ENCODE measurements at regions not wholly inside any gene's neighbourhood (a gene's known extent, or its start where the extent isn't known, plus 50 kb on each side); places are given as distances from the start of the nearest gene placed in this dataset.

DNA sequence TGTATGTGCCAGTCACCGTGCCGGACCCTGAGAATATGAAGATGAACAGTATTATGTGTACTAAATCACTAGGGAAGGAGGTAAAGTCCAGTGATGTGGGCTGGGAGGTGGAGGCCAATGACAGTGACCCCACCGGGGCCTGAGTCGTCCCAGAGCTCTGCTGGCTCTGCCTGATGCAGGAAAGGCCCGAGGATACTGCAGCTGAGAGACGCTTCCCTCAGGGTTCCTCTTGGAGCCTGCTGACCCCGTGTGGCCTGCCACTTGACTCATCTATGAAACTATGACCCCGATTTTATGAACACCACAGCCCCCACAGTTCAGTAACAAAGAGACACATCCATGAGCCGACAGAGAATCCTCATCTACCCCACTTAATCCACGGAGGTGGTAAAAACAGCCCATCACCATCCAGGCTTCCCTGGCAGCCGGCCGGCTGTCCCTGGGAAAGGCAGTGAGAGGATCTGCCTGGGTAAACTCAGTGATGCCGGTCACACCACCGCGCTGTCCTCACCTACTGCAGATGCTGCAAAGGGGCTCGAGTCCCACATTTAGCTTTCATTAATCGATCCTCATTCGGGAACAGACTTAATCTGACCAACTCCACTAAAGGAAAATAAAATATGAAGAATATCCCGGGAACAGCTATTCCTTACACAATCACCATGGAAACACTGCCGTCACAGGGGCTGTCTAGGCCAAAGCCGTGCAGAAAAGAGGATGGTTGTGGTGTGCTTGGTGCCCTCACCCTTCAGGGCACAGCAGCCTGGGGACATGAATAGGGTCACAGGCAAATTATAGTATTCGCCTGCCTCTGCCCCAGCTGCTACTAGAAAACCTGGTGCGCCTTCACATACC lies 82.9 kb downstream of the ARRDC4 start:
- Histone ChIP-seq H3K9me3 (no peaks in the 10 kb centered on the region), H3K4me3 (no peak overlapping the region), H3K27me3 (no peaks in the 10 kb centered on the region), H3K27ac (no peak overlapping the region), H3K36me3 (no peaks in the 10 kb centered on the region), H3K4me1 (no peaks in the 10 kb centered on the region)
- TF ChIP-seq CTCF (IDR thresholded peaks at IDR 0.05), result no peak
- no peak for DNase-seq
- intact Hi-C loops (cut with DNase I; ENCODE audit: low total_unique reads), result no loop called here

- no peak for DNase-seq
- Histone ChIP-seq H3K27me3 (no peaks in the 10 kb centered on the region), H3K9me3 (peaks cover 0 to 5% (median 4%) of the 10 kb centered on the region in 3 donors), H3K36me3 (no peaks in the 10 kb centered on the region), H3K4me1 (peaks cover 0 to 9% (median 4%) of the 10 kb centered on the region in 4 donors), H3K27ac (peak overlapping the region in 1 of 2 donors; percentile 42), H3K4me3 (no peak overlapping the region)
- no peak for TF ChIP-seq CTCF (IDR thresholded peaks at IDR 0.05)
- intact Hi-C loops (cut with DNase I; ENCODE audit: low total_unique reads), result no loop called here
Observed at GRCh38 chr15:98051734-98052133, 91.2 kb downstream of the ARRDC4 start.

GRCh38 chr15:98057453-98057852 lies 97.0 kb downstream of the ARRDC4 start:
- intact Hi-C loops (cut with DNase I; ENCODE audit: low total_unique reads), result no loop called here
- Histone ChIP-seq H3K4me3 (no peak overlapping the region), H3K4me1 (peaks cover 0 to 4% (median under 1%) of the 10 kb centered on the region in 4 donors)

DNA sequence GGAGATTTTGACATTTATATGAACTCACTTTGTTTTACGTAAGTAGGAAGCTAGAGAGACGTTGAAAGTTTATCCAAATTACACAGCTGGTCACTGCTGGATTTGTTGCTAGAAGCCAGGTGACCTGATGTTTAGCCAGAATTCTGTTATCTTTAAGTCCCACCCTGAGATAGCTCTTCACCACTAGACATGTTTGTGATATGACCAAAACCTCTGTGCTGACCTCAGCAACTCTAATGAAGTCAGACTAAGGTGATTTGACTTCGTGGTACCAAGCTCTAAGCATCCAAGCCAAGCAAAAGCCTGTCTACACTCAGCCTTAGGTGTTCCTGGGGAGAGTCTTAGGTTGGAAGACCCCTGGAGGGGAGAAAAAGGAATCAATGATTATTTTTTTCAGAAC lies 102.4 kb downstream of the ARRDC4 start:
- no peak for TF ChIP-seq CTCF (IDR thresholded peaks at IDR 0.05)
- intact Hi-C loops (cut with DNase I; ENCODE audit: low total_unique reads), result no loop called here
- no peak overlapping the region for H3K4me3 ChIP-seq
- H3K27me3 ChIP-seq, result no peaks in the 10 kb centered on the region
- no peak for DNase-seq
- peaks cover 0 to 36% (median 8%) of the 10 kb centered on the region in 4 donors for H3K4me1 ChIP-seq
- peaks cover 0 to 2% (median 0%) of the 10 kb centered on the region in 3 donors for H3K9me3 ChIP-seq
- no peak overlapping the region for H3K27ac ChIP-seq
- H3K36me3 ChIP-seq, result no peaks in the 10 kb centered on the region

More at GRCh38 chr15:98057453-98057852, 97.0 kb downstream of the ARRDC4 start:
- H3K27me3 ChIP-seq, result no peaks in the 10 kb centered on the region
- H3K9me3 ChIP-seq, result peaks cover 0 to 16% (median 10%) of the 10 kb centered on the region in 3 donors
- no peak for TF ChIP-seq CTCF (IDR thresholded peaks at IDR 0.05)
- no peak for DNase-seq
- H3K27ac ChIP-seq, result no peak overlapping the region
- no peaks in the 10 kb centered on the region for H3K36me3 ChIP-seq

GRCh38 chr15:98063315-98063714 lies 102.8 kb downstream of the ARRDC4 start:
- DNase-seq, result no peak
- no peak for TF ChIP-seq CTCF (IDR thresholded peaks at IDR 0.05)
- H3K27ac ChIP-seq, result no peak overlapping the region
- intact Hi-C loops (cut with DNase I; ENCODE audit: low total_unique reads), result no loop called here
- H3K27me3 ChIP-seq, result no peaks in the 10 kb centered on the region
- no peaks in the 10 kb centered on the region for H3K9me3 ChIP-seq
- H3K36me3 ChIP-seq, result no peaks in the 10 kb centered on the region
- no peak overlapping the region for H3K4me3 ChIP-seq
- H3K4me1 ChIP-seq, result peaks cover 0 to 40% (median 8%) of the 10 kb centered on the region in 4 donors
